Activated CD8-positive, alpha-beta T cell treated with anti-CD3 and anti-CD28 coated beads for 36 hours (primary cell): ENCODE measurements at regions not wholly inside any gene's neighbourhood (a gene's known extent, or its start where the extent isn't known, plus 50 kb on each side); places are given as distances from the start of the nearest gene placed in this dataset.

Experiments
- ATAC-seq: fragments of 200-7000 bp; cut with Tn5 transposase; one replicate; pipeline ENCODE4 v1.10.0; 2021; ENCODE audit warnings: mild to moderate bottlenecking, moderate library complexity
- CTCF ChIA-PET: fragments of 350-600 bp; sonication (Branson Sonifier 250); formaldehyde crosslinking; loops from one replicate; lab custom pipeline; 2021; ENCODE audit warnings: antibody characterized with exemption; lab: Charles Lee
- POLR2A ChIA-PET: fragments of 350-600 bp; sonication (Branson Sonifier 250); formaldehyde crosslinking; loops from one replicate; lab custom pipeline; 2021; ENCODE audit warnings: antibody characterized with exemption; lab: Charles Lee
- DNase-seq: peaks from one replicate; pipeline ENCODE4 v3.0.0-alpha.2; 2020
- H3K27ac Mint-ChIP-seq: one replicate; pipeline ENCODE4 v1.8.0; 2021; ENCODE audit warnings: mild to moderate bottlenecking, mixed read lengths
- H3K27me3 Mint-ChIP-seq: one replicate; pipeline ENCODE4 v1.8.0; 2021; ENCODE audit warnings: mixed read lengths
- H3K36me3 Mint-ChIP-seq: one replicate; pipeline ENCODE4 v1.8.0; 2021; ENCODE audit warnings: low read depth, mixed read lengths
- H3K4me1 Mint-ChIP-seq: one replicate; pipeline ENCODE4 v1.8.0; 2021; ENCODE audit warnings: low read depth, mixed read lengths
- H3K4me3 Mint-ChIP-seq: one replicate; pipeline ENCODE4 v1.8.0; 2021; ENCODE audit warnings: mild to moderate bottlenecking, moderate library complexity, mixed read lengths
- H3K9me3 Mint-ChIP-seq: one replicate; pipeline ENCODE4 v1.8.0; 2021; ENCODE audit warnings: mixed read lengths
- intact Hi-C: fragments of 100-400 bp; cut with micrococcal nuclease; formaldehyde crosslinking; loops from one replicate; pipeline ENCODE4 v1.10.0; 2022
- TF ChIP-seq, protein P1 (sequence below): fragments of 200-600 bp; IDR thresholded peaks from one replicate; pipeline ENCODE4 v1.8.0; 2022; ENCODE audit warnings: antibody characterized with exemption, mild to moderate bottlenecking

DNA sequence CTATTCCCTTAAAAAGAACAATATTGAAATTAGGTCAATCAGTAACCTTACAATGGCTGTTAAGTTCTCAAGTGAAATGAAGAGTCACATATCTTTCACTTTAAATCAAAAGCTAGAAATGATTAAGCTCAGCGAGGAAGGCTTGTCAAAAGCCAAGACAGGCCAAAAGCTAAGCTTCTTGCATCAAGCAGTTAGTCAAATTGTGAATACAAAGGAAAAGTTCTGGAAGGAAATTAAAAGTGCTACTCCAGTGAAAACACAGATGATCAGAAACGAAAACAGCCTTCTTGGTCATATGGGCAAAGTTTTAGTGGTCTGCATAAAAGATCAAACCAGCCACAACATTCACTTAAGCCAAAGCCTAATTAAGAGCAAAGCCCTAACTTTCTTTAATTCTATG, 402.6 kb upstream of the ZEB2 start:
- H3K9me3 Mint-ChIP-seq: peaks cover 3% of the 10 kb centered on the region

DNA sequence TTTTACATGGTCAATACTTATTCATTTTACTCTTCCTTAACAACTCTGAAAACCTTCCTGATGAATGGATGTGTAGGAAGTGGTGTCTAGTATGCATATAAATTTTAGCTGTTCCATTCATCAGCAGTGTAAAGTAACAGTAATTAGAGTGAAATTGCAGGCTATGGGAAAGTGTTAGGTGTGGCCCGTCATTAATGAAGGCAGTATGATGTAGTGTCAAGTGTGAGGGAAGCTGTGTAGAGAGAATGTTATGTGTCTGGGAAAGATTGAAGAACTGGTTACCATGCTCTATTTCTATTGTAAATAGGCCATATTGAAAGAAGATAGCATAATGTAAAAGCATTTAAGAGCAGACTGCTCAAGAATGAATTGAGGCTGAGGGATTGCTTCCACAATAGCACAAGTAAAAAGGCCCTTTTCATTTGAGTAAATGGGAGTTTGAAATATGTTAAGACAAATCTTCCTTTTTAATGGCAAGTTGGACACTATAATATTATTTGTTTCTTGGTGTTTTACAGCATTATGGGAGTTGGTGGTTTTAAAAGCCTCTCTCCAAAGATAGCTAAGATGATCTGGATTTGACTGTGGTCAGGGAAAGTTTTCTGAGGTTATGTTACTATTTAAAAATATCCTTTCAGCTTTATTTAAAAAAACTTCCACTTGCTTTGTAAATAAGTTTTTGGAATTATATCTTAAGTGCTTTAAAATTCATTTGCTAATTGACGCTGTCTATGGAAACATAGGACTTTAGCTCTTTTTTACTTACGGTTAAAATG, 401.0 kb upstream of the ZEB2 start:
- no peaks in the 10 kb centered on the region for H3K4me1 Mint-ChIP-seq
- H3K27me3 Mint-ChIP-seq: no peaks in the 10 kb centered on the region
- H3K36me3 Mint-ChIP-seq: no peaks in the 10 kb centered on the region
- TF ChIP-seq, protein P1, sequence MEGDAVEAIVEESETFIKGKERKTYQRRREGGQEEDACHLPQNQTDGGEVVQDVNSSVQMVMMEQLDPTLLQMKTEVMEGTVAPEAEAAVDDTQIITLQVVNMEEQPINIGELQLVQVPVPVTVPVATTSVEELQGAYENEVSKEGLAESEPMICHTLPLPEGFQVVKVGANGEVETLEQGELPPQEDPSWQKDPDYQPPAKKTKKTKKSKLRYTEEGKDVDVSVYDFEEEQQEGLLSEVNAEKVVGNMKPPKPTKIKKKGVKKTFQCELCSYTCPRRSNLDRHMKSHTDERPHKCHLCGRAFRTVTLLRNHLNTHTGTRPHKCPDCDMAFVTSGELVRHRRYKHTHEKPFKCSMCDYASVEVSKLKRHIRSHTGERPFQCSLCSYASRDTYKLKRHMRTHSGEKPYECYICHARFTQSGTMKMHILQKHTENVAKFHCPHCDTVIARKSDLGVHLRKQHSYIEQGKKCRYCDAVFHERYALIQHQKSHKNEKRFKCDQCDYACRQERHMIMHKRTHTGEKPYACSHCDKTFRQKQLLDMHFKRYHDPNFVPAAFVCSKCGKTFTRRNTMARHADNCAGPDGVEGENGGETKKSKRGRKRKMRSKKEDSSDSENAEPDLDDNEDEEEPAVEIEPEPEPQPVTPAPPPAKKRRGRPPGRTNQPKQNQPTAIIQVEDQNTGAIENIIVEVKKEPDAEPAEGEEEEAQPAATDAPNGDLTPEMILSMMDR: no peak
- ATAC-seq: no peak
- no peak overlapping the region for H3K4me3 Mint-ChIP-seq
- intact Hi-C loops: no loop called here
- ChIA-PET POLR2A (no interaction called here), CTCF (no interaction called here)
- no peak for DNase-seq
- H3K9me3 Mint-ChIP-seq: peaks cover 3% of the 10 kb centered on the region
- no peak overlapping the region for H3K27ac Mint-ChIP-seq

More for the DNA sequence above, 402.6 kb upstream of the ZEB2 start:
- H3K4me1 Mint-ChIP-seq: no peaks in the 10 kb centered on the region
- H3K36me3 Mint-ChIP-seq: no peaks in the 10 kb centered on the region
- H3K27me3 Mint-ChIP-seq: no peaks in the 10 kb centered on the region
- POLR2A ChIA-PET: no interaction called here
- ATAC-seq (peak; percentile 24), DNase-seq (no peak)
- intact Hi-C loops: no loop called here
- no peak overlapping the region for H3K4me3 Mint-ChIP-seq
- TF ChIP-seq, protein P1: no peak
- no peak overlapping the region for H3K27ac Mint-ChIP-seq
- CTCF ChIA-PET: no interaction called here

DNA sequence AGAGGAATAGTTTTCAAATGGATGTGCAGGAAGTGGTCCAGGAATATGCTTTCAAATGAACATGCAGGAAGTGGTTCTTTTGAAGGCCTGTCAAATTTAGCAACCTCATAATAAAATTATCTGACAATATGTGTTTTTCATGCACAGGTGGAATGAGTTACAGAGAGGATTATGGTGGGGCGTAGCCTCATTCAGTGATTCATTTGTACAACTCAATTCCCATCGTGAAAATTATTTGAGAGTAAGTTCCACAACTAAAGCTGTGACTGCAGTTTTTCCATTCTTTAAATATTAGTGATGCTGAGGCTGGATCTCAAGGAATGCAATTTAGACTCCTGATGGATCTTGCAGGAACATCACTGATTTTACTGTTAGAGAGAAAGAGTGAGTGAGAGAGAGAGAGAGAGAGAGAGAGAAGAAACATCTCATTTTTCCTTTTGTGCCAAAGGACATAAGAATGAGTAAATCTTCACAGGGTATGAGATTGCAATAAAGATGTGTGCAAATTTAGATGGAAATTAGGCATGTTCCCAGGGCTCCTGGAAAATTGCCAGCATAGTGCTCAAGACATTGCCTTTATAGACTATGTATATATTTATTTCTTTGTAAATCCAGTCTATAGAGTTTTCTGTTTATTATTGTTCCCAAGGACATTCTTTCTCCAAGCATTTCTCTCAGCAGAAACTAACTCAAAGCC, 394.9 kb upstream of the ZEB2 start:
- intact Hi-C loops: no loop called here
- TF ChIP-seq, protein P1: no peak
- no peak for ATAC-seq
- Mint-ChIP-seq H3K9me3 (peaks cover 1% of the 10 kb centered on the region), H3K4me3 (no peak overlapping the region), H3K4me1 (no peaks in the 10 kb centered on the region), H3K27me3 (no peaks in the 10 kb centered on the region), H3K27ac (no peak overlapping the region), H3K36me3 (no peaks in the 10 kb centered on the region)
- no peak for DNase-seq
- ChIA-PET POLR2A (no interaction called here), CTCF (no interaction called here)

DNA sequence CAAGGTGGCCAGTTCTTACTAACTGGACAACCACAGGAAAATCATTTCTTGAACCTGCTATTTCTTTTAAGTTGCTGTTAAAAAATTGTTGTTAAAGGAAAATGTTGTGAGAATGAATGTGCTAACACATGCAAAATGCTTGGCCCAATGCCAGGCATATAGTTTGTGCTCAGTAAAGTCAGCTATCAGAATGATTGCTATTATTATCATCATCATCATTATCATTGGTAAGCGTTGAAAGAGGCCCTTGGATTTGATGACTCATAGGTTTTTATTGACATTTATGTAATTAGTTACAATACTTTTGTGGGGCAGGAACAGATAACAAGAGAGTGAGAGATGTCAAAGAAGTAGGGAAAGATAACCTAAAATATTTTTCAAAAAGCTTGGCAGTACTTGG, 394.2 kb upstream of the ZEB2 start:
- no peaks in the 10 kb centered on the region for H3K36me3 Mint-ChIP-seq
- ATAC-seq (no peak), DNase-seq (no peak)
- TF ChIP-seq, protein P1: no peak
- CTCF ChIA-PET: no interaction called here
- POLR2A ChIA-PET: no interaction called here
- intact Hi-C loops: no loop called here
- H3K4me3 Mint-ChIP-seq: no peak overlapping the region
- H3K27me3 Mint-ChIP-seq: no peaks in the 10 kb centered on the region
- no peaks in the 10 kb centered on the region for H3K4me1 Mint-ChIP-seq
- no peak overlapping the region for H3K27ac Mint-ChIP-seq
- no peaks in the 10 kb centered on the region for H3K9me3 Mint-ChIP-seq

DNA sequence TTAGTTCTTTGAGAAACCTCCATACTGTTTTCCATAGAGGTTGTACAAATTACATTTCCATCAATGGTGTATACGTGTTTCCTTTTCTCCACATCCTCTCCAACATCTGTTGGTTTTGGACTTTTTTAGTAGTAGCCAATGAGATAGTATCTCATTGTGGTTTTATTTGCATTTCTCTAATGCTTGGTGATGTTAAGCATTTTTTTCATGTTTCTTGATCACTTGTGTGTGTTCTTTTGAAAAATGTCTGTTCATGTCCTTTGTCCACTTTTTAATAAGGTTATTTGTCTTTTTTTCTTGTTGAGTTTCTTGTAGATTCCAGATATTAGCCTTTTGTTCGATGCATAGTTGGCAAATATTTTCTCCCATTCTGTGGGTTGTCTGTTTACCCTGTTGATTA, 392.3 kb upstream of the ZEB2 start:
- Mint-ChIP-seq H3K36me3 (no peaks in the 10 kb centered on the region), H3K9me3 (no peaks in the 10 kb centered on the region), H3K27ac (no peak overlapping the region), H3K4me3 (no peak overlapping the region), H3K27me3 (peaks cover 2% of the 10 kb centered on the region), H3K4me1 (no peaks in the 10 kb centered on the region)
- intact Hi-C loops: no loop called here
- ChIA-PET CTCF (no interaction called here), POLR2A (no interaction called here)
- DNase-seq (no peak), ATAC-seq (no peak)
- TF ChIP-seq, protein P1: no peak
